ENCODE measurements at regions not wholly inside any gene's neighbourhood (a gene's known extent, or its start where the extent isn't known, plus 50 kb on each side); places are given as distances from the start of the nearest gene placed in this dataset.
"Not testable (repeated sequence)": the region's sequence is repeated elsewhere in the genome, so short reads cannot be mapped to it uniquely, and the experiment has no call there.

DNA sequence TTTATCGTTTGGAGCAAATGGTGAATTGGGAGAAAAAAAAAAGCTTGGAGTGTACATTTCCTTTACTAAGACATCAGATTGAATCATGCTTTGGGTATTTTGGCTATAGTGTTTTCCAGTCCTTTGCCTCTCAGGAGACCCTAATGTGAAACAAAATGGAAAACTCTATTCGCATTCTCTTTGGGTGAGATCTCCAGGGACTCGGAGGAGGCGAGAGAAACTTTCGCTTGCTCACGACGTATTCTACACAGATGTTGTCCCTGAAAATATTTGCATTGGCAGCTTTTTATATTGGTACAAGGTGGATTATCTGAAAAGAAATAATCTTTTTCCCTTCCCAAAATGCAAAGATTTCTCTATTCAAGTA, 1240.1 kb upstream of the WWC1 start:
- DNase-seq: no peak

GRCh38 chr5:167052791-167053190, 1238.7 kb upstream of the WWC1 start:
- DNase-seq: no peak

- DNase-seq: no peak
These were observed 1233.8 kb upstream of the WWC1 start for GRCh38 chr5:167057665-167058064.

DNA sequence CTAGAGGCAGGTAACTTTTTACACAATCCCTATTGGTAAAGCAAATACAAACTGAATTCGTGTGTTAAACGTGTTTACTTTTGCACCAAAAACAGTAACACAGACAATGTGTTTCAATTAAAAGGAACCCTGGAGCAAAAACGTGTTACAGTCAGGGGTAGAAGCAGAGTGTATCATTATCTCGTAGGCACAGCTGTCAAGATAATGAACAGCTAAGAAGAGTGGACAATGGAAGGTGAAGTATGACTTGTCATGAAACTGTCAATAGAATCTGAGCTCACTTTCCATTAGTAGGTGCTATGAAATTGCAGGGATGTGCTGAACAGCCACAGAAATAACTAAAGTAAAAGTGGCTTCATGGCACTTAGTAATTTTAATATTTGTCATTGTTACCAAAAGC, 1229.8 kb upstream of the WWC1 start:
- no peak for DNase-seq

DNA sequence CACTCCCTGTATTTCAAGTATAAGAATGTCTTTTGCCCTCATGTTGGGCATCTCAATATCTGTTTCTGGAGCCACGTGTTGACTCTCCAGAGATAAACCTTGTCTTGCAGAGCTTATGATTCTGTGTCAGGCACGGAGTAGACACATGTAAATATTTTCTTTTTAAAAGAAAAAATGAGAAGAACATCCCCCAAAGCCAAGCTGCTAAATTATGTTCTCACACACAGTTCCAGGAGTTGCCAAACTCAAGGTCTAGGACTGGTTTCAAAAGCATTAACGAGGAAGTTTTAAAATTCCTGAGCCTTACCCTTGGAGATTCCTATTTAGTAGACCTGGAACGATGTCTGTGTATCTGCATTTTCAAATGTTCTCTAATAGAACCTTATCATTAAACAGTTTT, 1228.3 kb upstream of the WWC1 start:
- DNase-seq: no peak

DNA sequence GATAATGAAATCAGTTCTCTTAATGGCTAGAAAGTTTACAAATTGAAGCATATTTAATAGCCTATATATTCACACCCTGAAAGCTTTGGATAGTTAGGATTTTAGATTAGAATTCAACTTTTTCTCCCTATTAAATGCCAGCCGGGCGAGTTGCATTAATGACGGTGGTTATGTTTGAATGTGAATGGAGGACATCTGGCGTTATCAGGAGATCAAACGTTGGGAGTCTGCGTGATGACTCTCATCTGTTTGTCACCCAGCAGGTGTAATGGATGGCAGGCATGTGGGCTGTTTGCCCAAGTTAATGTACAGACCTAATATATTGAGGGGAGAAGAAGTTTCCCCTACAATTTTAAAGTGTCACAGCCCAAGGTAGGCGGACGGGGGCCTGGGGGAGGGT, 1227.7 kb upstream of the WWC1 start:
- no peak for DNase-seq

DNA sequence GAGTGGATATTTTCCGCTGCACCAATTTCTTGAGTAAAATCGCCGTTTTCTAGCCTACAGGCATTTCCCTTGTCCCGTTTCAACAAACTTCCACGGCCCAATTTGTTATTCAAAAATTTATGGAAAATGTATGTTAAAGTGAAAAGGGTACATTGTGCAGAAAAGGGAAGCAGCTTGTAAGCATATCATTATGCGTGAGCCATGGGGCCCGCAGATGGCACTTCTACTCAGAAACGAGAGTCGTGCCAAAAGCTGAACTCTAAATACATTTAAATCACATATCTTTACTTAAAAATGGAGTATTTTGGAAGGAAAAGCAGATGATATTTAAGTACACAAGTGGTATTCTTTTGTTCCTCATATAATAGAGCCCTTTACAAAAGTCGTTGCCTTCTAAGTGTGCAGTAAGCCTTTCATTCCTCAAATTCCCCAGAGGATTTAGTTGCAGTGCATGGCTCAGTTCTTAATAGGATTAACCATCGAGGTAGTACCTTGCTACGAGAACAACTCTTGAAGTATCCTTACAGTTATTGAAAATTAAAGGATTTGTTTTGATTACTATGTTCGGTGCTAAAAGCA, 1227.2 kb upstream of the WWC1 start:
- no peak for DNase-seq

GRCh38 chr5:167065794-167066193, 1225.7 kb upstream of the WWC1 start:
- no peak for DNase-seq

GRCh38 chr5:167071981-167072610, 1219.3 kb upstream of the WWC1 start:
- DNase-seq: no peak

GRCh38 chr5:167081561-167081960, 1209.9 kb upstream of the WWC1 start:
- DNase-seq: no peak

- DNase-seq: no peak
These were observed 1194.6 kb upstream of the WWC1 start for GRCh38 chr5:167096816-167097215.

DNA sequence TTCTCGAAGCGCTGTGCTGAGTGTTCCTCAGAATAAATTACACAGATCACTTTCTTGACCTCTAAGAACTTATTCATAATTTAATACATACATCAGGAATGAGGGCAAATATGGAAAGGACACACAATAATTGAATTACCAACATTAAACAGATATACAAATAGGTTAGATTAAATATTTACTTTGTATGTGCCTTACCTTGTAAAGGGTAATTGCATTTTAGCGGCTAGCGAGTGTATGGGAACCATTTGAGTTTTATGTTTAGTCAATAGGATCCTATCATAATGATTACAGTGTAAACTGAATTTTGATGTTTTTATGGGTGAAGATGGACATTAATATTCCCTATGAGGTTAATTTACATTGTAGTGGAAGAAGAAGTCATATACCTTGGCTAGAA, 1187.1 kb upstream of the WWC1 start:
- DNase-seq: no peak

GRCh38 chr5:167105941-167106340, 1185.5 kb upstream of the WWC1 start:
- no peak for DNase-seq

GRCh38 chr5:167107684-167108083, 1183.8 kb upstream of the WWC1 start:
- DNase-seq: no peak

GRCh38 chr5:167108266-167108665, 1183.2 kb upstream of the WWC1 start:
- not testable (repeated sequence) for DNase-seq

DNA sequence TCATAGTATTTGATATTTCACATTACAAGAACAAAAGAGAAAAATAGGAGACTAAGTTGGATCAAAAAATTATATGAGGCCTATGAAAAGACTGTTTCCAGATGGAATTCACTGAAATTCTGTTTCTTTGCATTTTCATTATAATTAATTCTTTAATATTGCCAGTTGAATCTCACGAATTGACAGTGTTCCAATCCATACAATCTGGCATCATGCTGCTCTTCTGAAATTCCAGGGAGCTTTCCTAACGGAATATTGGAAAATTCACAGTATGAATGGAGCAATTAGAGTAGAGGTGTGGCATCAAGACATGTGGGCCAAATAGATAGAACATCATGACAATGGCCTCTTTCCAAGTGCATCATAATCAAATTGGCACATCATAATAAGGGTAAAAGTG, 1178.9 kb upstream of the WWC1 start:
- DNase-seq: no peak

- no peak for DNase-seq
These were observed 1169.2 kb upstream of the WWC1 start for GRCh38 chr5:167122267-167122666.

DNA sequence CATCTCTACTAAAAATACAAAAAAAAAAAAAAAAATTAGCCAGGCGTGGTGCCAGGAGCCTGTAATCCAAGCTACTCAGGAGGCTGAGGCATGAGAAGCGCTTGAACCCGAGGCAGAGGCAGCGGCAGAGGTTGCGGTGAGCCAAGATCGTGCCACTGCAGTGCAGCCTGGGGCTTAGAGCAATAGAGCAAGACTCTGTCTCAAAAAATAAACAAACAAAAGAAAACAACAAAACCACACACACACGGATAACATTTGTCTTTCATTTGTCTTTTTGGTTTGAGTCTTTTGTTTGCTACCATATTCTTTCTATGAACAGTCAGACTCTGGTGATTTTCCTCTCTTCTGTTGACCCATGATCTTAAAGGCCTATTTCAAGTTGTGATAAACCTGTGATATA, 1168.3 kb upstream of the WWC1 start:
- no peak for DNase-seq

GRCh38 chr5:167128581-167128980, 1162.9 kb upstream of the WWC1 start:
- no peak for DNase-seq

GRCh38 chr5:167140548-167141291, 1150.7 kb upstream of the WWC1 start:
- DNase-seq: no peak

DNA sequence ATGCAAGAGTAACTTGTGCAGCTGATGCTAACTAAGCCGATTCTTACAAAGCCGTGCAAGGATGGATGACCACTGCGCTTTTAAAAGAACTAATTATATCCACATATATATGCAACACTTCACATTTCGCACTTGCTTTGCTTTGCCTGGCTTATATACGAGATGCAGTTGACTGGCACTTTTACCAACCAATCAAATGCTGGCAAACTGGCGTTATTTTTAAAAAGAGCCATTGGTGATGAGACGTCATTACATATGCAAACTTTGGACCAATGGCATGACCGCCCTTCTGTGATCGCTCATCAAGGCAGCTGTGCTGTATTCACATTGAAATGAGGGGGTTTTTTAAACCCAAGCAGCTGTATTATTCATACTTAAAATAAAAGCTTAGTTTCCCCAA, 1147.7 kb upstream of the WWC1 start:
- no peak for DNase-seq

DNA sequence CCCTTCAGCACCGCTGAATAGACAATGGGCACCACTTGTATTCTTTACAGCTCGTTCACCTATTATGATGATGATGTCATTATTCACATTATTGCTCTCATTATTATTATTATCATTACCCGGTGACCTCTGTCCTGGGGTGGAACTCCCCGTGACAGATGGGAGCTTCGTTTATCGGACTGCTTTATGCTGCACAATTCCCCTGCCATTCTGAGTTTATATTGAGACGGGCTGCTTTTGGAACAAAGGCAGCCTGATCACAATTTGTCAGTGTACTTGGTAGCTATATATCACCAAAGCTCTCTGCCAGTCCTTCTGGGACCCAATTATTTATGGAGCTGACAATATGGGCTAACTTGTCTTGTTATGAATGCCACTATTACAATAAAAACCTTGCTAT, 1145.6 kb upstream of the WWC1 start:
- DNase-seq: no peak

- no peak for DNase-seq
These were observed 1143.6 kb upstream of the WWC1 start for GRCh38 chr5:167147879-167148278.

GRCh38 chr5:167150661-167151060, 1140.8 kb upstream of the WWC1 start:
- DNase-seq: no peak

DNA sequence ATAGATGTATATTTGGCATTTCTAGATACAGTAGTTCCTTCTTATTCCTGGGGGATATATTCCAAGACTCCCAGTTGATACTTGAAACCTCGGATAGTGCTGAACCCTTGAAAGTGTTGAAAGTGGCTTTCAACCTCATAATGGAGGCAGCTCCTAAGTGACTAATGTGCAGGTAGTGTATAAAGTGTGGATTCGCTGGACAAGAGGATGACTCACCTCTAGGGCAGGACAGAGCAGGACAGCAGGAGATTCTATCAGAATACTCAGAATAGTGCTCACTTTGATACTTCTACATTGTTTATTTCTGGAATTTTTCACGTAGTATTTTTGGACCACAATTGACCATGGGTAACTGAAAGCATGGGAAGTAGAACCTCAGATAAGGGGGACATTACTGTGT, 1138.9 kb upstream of the WWC1 start:
- DNase-seq: no peak

All from CD4-positive, alpha-beta T cell treated with Interleukin-17A for 1 hour (primary cell).